GM19351 (cell line): ENCODE measurements at regions not wholly inside any gene's neighbourhood (a gene's known extent, or its start where the extent isn't known, plus 50 kb on each side); places are given as distances from the start of the nearest gene placed in this dataset.

ENCODE experiments used
- ATAC-seq: cut with Tn5 transposase; IDR thresholded peaks from one replicate; pipeline ENCODE4 v1.9.1; 2021; ENCODE audit warnings: mild to moderate bottlenecking, moderate library complexity; ENCODE audit not compliant: unreplicated experiment

GRCh38 chr3:104582092-104582491 lies 784.6 kb upstream of the ALCAM start:
- ATAC-seq = no peak

GRCh38 chr3:104584682-104585081 lies 782.0 kb upstream of the ALCAM start:
- no peak for ATAC-seq

DNA sequence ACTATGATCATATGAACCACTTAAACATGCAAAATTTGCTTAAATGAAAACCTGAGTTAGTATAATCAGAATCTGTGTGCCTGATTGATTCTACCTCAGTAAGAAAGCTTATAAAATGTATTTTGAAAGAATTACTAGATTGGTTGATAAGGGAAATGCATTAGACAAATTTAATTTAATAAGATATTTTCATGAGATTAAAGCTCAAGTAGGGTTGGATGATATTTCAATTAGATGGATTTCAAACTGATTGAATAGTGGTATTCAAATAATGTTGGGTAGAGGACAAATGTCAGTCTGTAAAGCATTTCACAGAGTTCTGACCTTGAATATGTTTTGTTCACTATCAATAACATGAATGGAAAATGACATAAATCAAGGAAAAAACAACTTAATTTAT lies 780.4 kb upstream of the ALCAM start:
- no peak for ATAC-seq

DNA sequence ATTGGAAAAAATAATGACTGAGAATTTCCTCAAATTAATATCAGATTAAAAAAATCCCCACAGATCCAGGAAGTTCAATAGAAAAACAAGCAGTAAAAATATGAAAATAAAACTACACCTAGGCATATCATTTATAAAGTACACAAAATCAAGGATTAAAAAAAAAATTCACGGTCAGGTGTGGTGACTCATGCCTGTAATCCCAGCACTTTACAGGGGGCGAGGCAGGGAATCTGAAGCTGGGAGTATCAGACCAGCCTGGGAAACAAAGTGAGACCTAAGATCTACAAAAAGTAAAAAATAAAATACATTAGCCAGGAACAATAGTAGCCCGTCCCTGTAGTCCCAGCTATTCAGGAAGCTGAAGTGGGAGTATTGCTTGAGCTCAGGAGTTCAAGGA lies 778.3 kb upstream of the ALCAM start:
- no peak for ATAC-seq

DNA sequence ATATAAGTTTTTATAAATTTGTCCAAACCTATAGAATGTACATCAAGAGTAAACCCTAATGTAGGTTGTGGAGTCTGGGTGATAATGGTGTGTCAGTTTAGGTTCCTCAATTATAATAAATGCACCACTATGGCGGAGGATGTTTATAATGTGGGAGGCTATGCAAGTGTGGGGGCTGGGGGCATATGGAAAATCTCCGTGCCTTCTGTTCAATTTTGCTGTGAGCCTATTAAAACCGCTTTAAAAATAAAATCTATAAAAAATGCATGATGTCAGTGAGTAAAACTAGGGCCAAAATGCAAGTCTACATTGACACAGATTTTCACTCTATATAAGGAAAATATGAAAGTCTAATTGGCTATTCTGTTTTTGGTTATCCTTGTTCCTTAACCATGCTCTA lies 774.9 kb upstream of the ALCAM start:
- no peak for ATAC-seq

GRCh38 chr3:104594491-104594890 lies 772.2 kb upstream of the ALCAM start:
- no peak for ATAC-seq

GRCh38 chr3:104596054-104596453 lies 770.7 kb upstream of the ALCAM start:
- no peak for ATAC-seq

GRCh38 chr3:104596551-104596950 lies 770.2 kb upstream of the ALCAM start:
- ATAC-seq = peak; percentile 96

DNA sequence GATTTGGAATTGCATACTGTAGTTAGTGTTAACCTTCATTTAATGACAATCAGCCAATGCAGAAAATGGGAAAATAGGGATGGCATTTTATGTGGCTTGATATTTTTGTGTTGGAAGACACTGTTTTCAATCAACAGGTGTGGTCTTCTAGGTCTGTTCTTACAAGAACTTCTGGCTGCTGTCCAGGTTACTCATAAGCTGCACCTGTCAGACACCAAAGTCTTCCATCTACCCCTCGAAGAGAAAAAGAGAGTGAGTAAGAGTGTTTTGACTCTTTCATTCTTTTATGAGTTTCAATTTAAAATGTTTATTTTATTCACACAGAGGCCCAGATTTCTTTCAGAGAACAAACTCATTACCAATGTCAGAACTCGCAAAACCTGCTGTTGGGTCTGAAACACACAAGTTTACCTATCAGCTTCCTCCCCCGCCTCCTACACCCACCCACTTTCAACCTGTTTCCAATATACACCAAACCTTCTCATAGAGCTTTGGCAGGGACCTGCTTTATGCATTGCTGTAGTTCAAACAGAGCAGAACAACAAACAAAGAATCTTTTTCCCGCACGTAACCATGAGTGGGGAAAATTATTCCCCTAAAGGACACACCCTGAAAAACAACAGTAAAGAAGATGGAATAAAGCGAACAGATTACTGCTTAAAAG lies 767.7 kb upstream of the ALCAM start:
- ATAC-seq = no peak

- no peak for ATAC-seq
These were observed 762.2 kb upstream of the ALCAM start for GRCh38 chr3:104604326-104605010.

DNA sequence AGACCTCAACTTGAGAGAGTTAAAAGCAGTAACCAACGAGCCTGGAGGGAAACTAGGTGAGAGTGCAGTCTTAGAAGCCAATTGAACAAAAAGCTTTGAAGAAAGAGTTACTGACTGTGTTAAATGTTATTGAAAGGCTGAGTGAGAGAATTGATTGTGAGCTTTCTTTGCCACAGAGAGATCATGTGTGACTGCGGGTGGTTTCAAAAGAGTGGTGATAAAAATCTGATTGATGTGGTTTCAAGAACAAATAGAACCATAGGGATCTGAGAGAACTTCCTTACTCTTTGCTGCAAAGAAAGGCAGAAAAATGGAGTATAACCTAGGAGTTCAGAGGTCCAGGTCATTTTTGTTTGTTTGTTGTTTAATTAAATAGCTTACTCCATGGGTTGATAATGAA lies 759.9 kb upstream of the ALCAM start:
- ATAC-seq = no peak

- no peak for ATAC-seq
These were observed 755.7 kb upstream of the ALCAM start for GRCh38 chr3:104610730-104611652.

GRCh38 chr3:104612218-104612617 lies 754.5 kb upstream of the ALCAM start:
- ATAC-seq = no peak

GRCh38 chr3:104614564-104614963 lies 752.1 kb upstream of the ALCAM start:
- no peak for ATAC-seq

- ATAC-seq = peak; percentile 92
These were observed 738.4 kb upstream of the ALCAM start for GRCh38 chr3:104628185-104628789.

DNA sequence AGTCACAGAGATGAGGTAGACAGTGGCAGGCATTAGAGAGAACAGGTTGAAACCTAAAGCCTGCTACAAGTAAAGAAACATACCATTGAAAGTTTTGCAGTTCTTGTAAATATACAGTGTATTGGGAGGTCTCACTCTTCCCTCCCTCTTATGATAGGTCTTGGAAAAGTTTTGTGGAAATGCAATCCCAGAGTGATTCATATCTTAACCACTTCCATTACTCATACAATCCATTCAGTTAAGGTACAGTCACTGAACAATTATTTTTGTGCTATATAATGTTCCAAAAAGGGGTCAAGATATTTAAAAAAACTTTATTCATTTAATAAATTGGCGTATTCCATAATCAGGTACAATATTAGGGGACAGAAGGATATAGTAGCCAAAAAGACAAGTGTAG lies 737.7 kb upstream of the ALCAM start:
- no peak for ATAC-seq

DNA sequence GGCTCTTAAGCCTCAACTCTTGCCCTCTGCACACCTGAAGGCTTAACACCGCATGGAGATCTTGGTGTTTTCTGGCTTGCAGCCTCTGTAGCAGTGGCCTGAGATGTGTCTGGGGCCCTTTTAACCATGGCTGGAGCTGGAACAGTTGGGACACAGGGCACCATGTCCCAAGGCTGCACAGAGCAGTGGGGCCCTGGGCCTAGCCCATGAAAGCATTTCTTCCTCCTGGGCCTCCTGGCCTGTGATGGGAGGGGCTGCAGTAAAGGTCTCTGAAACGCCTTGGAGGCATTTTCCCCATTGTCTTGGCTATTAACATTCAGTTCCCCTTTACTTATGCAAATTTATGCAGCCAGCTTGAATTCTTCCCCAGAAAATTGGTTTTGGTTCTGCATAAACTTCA lies 735.5 kb upstream of the ALCAM start:
- no peak for ATAC-seq

DNA sequence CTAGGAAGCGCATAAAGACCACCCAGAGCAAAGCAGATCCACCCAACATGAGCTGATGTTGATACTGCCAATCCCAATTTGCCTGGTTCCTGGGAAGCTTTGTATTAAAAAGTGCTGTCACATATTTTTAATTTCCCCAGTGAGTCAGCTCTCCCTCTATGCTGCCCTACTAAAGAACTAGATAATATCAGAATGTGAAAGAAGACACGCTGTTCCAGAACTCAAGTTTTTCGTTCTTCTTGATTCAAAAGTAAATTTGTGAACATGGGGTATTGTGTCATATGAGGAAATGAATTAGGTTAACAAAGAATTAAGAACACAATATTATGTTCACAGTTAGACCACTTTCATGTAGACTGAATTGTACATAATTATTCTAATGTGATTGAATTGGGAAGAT lies 734.2 kb upstream of the ALCAM start:
- ATAC-seq = no peak

GRCh38 chr3:104632947-104633346 lies 733.8 kb upstream of the ALCAM start:
- no peak for ATAC-seq

DNA sequence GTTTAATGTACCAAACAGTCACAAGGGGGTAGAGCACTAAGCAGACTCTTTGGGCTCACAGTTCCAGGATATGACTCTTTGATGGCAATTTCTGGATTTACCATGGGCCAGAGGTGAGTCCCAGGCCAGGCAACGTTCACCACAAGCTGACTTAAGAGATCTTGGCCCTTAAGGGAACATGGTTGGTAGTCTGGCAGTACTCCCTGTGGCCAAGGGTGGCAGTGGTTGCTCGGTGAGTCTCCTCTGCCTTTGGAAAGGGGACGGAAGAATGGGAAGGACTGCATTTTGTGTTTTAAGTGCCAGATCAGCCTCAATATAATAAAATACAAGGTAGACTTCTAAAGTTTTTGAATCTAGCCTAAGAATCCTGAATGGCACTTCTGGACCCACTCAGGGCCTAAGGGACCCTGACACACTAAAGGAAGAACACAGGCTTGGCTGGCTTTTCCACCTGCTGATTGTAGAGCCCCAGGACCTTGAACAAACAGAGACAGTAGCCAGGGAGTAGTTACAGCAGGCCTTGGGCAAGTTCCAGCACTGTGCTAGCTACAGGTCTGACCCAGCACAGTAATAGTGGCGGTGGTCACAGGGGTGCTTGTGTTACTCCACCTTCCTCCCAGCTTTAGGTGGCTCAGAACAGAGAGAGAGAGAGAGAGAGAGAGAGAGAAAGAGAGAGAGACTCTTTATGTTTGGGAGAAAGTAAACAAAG lies 730.7 kb upstream of the ALCAM start:
- ATAC-seq = no peak

DNA sequence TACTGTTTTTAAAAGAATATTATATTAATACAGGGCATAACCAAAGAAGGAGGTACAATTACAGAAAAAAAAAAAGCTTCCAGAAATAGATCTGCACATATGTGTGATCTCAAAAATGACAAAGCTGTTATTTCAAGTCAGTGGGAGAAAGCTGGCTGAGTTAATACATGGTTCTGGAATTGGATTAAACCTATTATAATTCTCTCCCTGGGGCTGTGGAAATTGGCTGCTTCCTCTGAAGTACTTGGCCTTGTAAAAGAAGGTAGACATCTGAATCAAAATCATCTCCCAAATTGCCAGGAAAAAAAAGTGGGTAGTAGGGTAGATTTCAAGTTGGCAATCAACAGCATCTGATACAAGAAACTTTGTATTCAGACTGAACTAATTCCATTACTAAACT lies 723.9 kb upstream of the ALCAM start:
- ATAC-seq = no peak
